SK-N-SH treated with all-trans-retinoic acid at 6 μM for 48 hours (cell line): ENCODE measurements at regions not wholly inside any gene's neighbourhood (a gene's known extent, or its start where the extent isn't known, plus 50 kb on each side); places are given as distances from the start of the nearest gene placed in this dataset.

Experiments used
- SNAI2 ChIP-seq: fragments of 250-450 bp; sonication (Bioruptor Pico); IDR thresholded peaks from 2 replicates; pipeline ENCODE4 v1.5.0; 2020; ENCODE audit warnings: mild to moderate bottlenecking, moderate library complexity
- ZC3H10 ChIP-seq: fragments of 250-450 bp; sonication (Bioruptor Pico); IDR thresholded peaks from 2 replicates; pipeline ENCODE4 v1.5.1; 2021; ENCODE audit warnings: mild to moderate bottlenecking, moderate library complexity
- ZFP3 ChIP-seq: fragments of 250-450 bp; sonication (Bioruptor Pico); IDR thresholded peaks from 2 replicates; pipeline ENCODE4 v1.5.0; 2020; ENCODE audit warnings: mild to moderate bottlenecking, moderate library complexity
- ZNF70 ChIP-seq: fragments of 450-650 bp; formaldehyde crosslinking; IDR thresholded peaks from 2 replicates; pipeline ENCODE4 v1.5.0; 2020; ENCODE audit warnings: mild to moderate bottlenecking, moderate library complexity
- ZNF8 ChIP-seq: fragments of 450-650 bp; formaldehyde crosslinking; IDR thresholded peaks from 2 replicates; pipeline ENCODE4 v1.5.0; 2020; ENCODE audit warnings: mild to moderate bottlenecking, moderate library complexity
- TF ChIP-seq, protein P1 (sequence below): fragments of 250-450 bp; sonication (Bioruptor Pico); IDR thresholded peaks from 2 replicates; pipeline ENCODE4 v1.5.1; 2020; ENCODE audit warnings: low read depth, mild to moderate bottlenecking, moderate library complexity
- TF ChIP-seq, protein P2 (sequence below): fragments of 250-450 bp; sonication (Bioruptor Pico); IDR thresholded peaks from 2 replicates; pipeline ENCODE4 v1.8.0; 2020; ENCODE audit warnings: mild to moderate bottlenecking, moderate library complexity, borderline replicate concordance

DNA sequence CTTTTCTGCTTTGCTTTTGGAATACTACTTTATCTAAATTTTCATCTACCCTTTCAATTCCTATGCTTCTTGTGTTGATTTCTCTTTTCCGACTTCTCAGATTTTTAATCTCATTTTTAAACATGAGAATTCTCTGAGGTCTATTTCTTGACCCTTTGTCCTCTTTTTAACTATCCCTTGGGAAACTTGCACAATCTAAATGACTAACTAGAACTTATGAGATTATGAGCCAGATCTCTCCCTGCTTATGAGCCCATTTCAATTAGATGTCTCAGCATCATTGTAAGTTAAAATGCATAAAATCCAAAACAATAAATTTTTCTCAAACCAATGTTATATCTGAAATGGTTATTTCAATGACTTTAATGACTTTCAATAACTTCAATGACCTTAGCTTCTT, 296.9 kb upstream of the AGTR1 start:
- TF ChIP-seq, protein P1, sequence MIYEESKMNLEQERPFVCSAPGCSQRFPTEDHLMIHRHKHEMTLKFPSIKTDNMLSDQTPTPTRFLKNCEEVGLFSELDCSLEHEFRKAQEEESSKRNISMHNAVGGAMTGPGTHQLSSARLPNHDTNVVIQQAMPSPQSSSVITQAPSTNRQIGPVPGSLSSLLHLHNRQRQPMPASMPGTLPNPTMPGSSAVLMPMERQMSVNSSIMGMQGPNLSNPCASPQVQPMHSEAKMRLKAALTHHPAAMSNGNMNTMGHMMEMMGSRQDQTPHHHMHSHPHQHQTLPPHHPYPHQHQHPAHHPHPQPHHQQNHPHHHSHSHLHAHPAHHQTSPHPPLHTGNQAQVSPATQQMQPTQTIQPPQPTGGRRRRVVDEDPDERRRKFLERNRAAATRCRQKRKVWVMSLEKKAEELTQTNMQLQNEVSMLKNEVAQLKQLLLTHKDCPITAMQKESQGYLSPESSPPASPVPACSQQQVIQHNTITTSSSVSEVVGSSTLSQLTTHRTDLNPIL: no peak
- no peak for TF ChIP-seq SNAI2 (CRISPR knock-in tag)
- no peak for TF ChIP-seq ZNF8 (CRISPR knock-in tag)
- TF ChIP-seq ZC3H10 (CRISPR knock-in tag): no peak
- TF ChIP-seq, protein P2, sequence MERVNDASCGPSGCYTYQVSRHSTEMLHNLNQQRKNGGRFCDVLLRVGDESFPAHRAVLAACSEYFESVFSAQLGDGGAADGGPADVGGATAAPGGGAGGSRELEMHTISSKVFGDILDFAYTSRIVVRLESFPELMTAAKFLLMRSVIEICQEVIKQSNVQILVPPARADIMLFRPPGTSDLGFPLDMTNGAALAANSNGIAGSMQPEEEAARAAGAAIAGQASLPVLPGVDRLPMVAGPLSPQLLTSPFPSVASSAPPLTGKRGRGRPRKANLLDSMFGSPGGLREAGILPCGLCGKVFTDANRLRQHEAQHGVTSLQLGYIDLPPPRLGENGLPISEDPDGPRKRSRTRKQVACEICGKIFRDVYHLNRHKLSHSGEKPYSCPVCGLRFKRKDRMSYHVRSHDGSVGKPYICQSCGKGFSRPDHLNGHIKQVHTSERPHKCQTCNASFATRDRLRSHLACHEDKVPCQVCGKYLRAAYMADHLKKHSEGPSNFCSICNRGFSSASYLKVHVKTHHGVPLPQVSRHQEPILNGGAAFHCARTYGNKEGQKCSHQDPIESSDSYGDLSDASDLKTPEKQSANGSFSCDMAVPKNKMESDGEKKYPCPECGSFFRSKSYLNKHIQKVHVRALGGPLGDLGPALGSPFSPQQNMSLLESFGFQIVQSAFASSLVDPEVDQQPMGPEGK (CRISPR knock-in tag): no peak
- no peak for TF ChIP-seq ZNF70
- no peak for TF ChIP-seq ZFP3
